ENCODE measurements at regions not wholly inside any gene's neighbourhood (a gene's known extent, or its start where the extent isn't known, plus 50 kb on each side); places are given as distances from the start of the nearest gene placed in this dataset.

DNA sequence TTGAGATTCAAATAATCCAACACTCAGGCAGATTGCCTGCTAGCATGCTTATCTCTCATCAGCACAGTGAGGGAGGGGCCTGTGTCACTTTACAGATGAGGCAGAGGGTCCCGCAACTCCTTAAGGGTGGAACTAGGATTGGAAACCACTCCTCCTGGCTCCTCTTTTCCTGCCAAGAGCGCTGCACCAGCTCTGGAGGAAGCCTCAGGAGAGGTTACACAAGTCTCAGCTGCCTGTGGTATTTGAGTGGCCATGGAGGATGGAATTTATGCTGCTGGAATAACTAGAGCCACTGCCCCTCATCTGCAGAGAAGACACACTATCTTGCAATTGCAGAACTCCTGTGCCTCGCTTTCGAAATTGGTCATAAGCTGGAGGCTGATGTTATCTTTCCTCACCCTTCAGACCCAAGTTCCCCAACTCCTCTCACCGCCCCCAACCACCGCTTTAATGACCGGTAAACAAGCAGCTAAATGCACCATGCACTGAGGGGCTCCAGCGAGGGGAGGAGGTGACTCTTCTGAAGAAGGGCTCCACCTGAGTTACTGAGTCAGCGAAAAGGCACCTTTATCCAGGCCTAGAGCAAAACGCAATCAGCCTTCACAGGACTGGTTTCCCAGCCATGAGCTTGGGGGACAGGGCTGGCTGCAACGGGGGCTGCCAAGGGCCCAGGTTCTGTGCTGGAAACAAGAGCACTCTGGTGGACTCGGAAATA lies 245.8 kb downstream of the SOX11 start:
- TF ChIP-seq, protein P1, sequence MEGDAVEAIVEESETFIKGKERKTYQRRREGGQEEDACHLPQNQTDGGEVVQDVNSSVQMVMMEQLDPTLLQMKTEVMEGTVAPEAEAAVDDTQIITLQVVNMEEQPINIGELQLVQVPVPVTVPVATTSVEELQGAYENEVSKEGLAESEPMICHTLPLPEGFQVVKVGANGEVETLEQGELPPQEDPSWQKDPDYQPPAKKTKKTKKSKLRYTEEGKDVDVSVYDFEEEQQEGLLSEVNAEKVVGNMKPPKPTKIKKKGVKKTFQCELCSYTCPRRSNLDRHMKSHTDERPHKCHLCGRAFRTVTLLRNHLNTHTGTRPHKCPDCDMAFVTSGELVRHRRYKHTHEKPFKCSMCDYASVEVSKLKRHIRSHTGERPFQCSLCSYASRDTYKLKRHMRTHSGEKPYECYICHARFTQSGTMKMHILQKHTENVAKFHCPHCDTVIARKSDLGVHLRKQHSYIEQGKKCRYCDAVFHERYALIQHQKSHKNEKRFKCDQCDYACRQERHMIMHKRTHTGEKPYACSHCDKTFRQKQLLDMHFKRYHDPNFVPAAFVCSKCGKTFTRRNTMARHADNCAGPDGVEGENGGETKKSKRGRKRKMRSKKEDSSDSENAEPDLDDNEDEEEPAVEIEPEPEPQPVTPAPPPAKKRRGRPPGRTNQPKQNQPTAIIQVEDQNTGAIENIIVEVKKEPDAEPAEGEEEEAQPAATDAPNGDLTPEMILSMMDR (IDR thresholded peaks at IDR 0.05) = no peak
- intact Hi-C loops (cut with DNase I) = no loop called here
- H3K27me3 ChIP-seq = no peaks in the 10 kb centered on the region
- no peaks in the 10 kb centered on the region for H3K4me1 ChIP-seq
- H3K4me3 ChIP-seq = no peak overlapping the region
- H3K9me3 ChIP-seq = no peaks in the 10 kb centered on the region
- no peak for DNase-seq
- no peak overlapping the region for H3K27ac ChIP-seq
- no peaks in the 10 kb centered on the region for H3K36me3 ChIP-seq
- no peak overlapping the region for H3K9ac ChIP-seq (ENCODE audit: low read depth in 2 of 2, low read length in 2 of 2)

DNA sequence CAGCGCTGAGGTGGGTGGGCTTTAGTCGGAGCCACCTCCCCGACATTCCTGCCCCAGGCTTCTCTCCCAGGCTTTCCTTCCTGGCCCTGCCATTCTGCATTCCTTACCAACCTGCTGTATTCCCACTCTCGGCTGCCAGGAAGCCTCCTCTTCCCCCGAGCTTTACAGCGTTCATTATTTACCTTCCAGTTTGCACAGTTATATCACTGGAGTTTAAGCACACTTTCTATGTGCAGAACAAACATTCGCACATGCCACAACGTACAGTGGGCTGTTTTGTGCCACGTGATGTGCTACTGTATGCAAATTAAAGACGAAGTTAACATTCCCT lies 246.3 kb downstream of the SOX11 start:
- H3K4me3 ChIP-seq = no peak overlapping the region
- H3K36me3 ChIP-seq = no peaks in the 10 kb centered on the region
- no peaks in the 10 kb centered on the region for H3K4me1 ChIP-seq
- DNase-seq = no peak
- H3K27me3 ChIP-seq = no peaks in the 10 kb centered on the region
- intact Hi-C loops (cut with DNase I) = no loop called here
- H3K9ac ChIP-seq (ENCODE audit: low read depth in 2 of 2, low read length in 2 of 2) = no peak overlapping the region
- TF ChIP-seq, protein P1 (IDR thresholded peaks at IDR 0.05) = no peak
- no peaks in the 10 kb centered on the region for H3K9me3 ChIP-seq
- no peak overlapping the region for H3K27ac ChIP-seq

DNA sequence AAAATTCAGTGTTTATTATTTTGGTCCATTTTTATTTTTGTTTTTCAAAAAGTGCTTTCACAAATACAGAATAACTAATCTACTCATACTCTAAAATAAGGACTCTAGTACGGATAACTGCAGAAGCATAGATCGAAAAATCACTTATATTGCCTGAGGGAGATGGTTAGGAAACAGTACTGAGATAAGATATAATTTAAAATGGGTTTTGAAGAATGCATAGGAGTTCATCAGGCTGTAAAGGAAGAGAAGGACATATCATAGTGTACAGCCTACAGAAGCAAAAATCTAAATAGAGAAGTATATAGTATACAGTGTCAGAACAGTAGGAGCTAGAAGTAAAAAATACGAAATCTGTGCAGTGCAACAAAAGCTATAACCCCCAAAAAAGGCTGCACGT lies 247.4 kb downstream of the SOX11 start:
- no peak for DNase-seq
- H3K27me3 ChIP-seq = no peaks in the 10 kb centered on the region
- H3K36me3 ChIP-seq = no peaks in the 10 kb centered on the region
- H3K4me1 ChIP-seq = no peaks in the 10 kb centered on the region
- no peak overlapping the region for H3K27ac ChIP-seq
- TF ChIP-seq, protein P1 (IDR thresholded peaks at IDR 0.05) = no peak
- no peaks in the 10 kb centered on the region for H3K9me3 ChIP-seq
- intact Hi-C loops (cut with DNase I) = no loop called here
- no peak overlapping the region for H3K9ac ChIP-seq (ENCODE audit: low read depth in 2 of 2, low read length in 2 of 2)
- no peak overlapping the region for H3K4me3 ChIP-seq

DNA sequence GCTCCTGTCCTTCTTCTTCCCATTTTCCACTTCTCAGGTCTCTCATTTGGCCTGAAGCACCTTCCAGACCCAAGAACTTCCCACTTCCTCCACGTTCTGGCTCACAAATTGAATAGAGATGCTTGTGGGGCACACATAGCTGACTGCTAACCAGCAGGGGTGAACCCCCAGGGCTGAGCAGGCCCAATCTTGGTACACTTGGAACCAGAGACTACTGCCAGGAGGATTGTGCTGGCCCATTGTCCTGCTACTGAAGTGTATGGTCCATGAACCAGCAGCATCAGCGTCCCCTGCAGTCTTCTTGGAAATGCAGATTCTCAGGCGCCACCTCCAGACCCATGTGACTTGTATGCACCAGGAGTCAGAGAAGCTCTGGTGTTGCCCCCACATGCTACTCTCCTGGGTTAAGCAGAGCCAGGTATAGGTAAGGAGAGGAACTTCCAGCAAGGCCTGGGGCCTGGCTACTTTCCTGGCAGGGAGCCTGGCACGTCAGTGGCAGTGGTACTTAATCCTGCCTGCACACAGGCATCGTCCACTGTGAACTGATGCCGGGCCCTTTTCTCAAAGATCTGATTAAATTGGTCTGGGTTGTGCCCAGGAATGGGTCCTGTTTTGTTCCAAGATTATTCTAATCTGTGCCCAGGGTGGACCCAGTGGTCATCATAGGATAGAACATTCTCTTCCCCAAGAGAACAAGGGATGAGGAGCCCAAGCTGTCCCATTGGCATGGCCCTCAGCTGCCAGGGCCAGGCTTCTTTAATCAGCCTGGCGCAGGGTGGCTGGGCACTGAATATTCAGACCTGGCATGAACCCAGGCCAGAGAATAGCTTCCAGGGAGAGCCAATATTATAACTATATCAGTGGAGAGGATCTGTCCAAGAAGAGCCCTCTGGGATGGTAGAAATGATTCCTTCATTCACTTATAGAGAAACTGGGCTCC lies 248.7 kb downstream of the SOX11 start:
- intact Hi-C loops (cut with DNase I) = no loop called here
- H3K27me3 ChIP-seq = no peaks in the 10 kb centered on the region
- no peak overlapping the region for H3K27ac ChIP-seq
- H3K9ac ChIP-seq (ENCODE audit: low read depth in 2 of 2, low read length in 2 of 2) = no peak overlapping the region
- TF ChIP-seq, protein P1 (IDR thresholded peaks at IDR 0.05) = no peak
- no peaks in the 10 kb centered on the region for H3K36me3 ChIP-seq
- no peak overlapping the region for H3K4me3 ChIP-seq
- DNase-seq = no peak
- no peaks in the 10 kb centered on the region for H3K4me1 ChIP-seq
- H3K9me3 ChIP-seq = no peaks in the 10 kb centered on the region

DNA sequence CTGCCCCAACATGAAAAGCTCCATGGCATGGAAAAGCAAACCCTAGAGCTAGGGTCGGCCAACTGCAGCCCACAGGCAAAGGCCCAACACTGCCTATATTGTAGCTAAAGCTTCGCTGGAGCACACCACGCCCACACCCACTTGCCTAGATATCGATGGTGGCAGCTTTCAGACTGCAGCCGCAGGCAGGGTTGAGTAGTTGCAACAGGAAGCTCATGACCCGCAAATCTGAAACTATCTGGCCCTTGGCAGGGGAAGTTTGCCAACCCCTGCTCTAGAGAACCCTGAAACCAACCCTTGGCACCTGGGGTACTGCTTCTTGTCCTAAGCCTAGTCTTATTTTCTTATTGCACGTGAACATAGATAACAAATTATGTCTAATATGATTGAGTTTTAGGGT lies 250.0 kb downstream of the SOX11 start:
- H3K9ac ChIP-seq (ENCODE audit: low read depth in 2 of 2, low read length in 2 of 2) = no peak overlapping the region
- no peaks in the 10 kb centered on the region for H3K9me3 ChIP-seq
- no peak overlapping the region for H3K4me3 ChIP-seq
- intact Hi-C loops (cut with DNase I) = no loop called here
- TF ChIP-seq, protein P1 (IDR thresholded peaks at IDR 0.05) = no peak
- no peaks in the 10 kb centered on the region for H3K27me3 ChIP-seq
- H3K36me3 ChIP-seq = no peaks in the 10 kb centered on the region
- no peaks in the 10 kb centered on the region for H3K4me1 ChIP-seq
- no peak for DNase-seq
- no peak overlapping the region for H3K27ac ChIP-seq
